Skeletal muscle tissue (tissue), 3 donors: ENCODE measurements at regions not wholly inside any gene's neighbourhood (a gene's known extent, or its start where the extent isn't known, plus 50 kb on each side); places are given as distances from the start of the nearest gene placed in this dataset.

Experiments used
- H3K27ac ChIP-seq: one replicate; pipeline ENCODE4 v1.7.0; 2013; ENCODE audit warnings: mild to moderate bottlenecking, low read depth, low read length, inconsistent platforms
- H3K27me3 ChIP-seq, 3 donors: one replicate each; pipeline ENCODE4 v1.7.0; 2013; ENCODE audit warnings: low read length in 3 of 3; ENCODE audit not compliant: control insufficient read depth in 3 of 3, insufficient read depth in 3 of 3
- H3K36me3 ChIP-seq, 3 donors: one replicate each; pipeline ENCODE4 v1.7.0; 2013; ENCODE audit warnings: low read length in 3 of 3; ENCODE audit not compliant: control insufficient read depth in 3 of 3, insufficient read depth in 3 of 3
- H3K4me1 ChIP-seq, 3 donors: one replicate each; pipeline ENCODE4 v1.7.0; 2013; ENCODE audit warnings: low read length in 3 of 3, mild to moderate bottlenecking in 3 of 3; ENCODE audit not compliant: control insufficient read depth in 3 of 3, insufficient read depth in 3 of 3
- H3K4me3 ChIP-seq, 3 donors: one replicate each; pipeline ENCODE4 v1.7.0; 2013; ENCODE audit warnings: low read length in 3 of 3
- H3K9ac ChIP-seq, 3 donors: one replicate each; pipeline ENCODE4 v1.7.0; 2013; ENCODE audit warnings: low read length in 3 of 3, mild to moderate bottlenecking in 3 of 3, moderate library complexity in 2 of 3, low read depth in 1 of 3
- H3K9me3 ChIP-seq, 3 donors: one replicate each; pipeline ENCODE4 v1.7.0; 2013; ENCODE audit warnings: low read length in 3 of 3; ENCODE audit not compliant: control insufficient read depth in 3 of 3
- donor health status: Osteomylitis.

- Histone ChIP-seq H3K9ac (no peak overlapping the region), H3K4me3 (no peak overlapping the region), H3K27me3 (no peaks in the 10 kb centered on the region), H3K27ac (no peak overlapping the region), H3K9me3 (no peaks in the 10 kb centered on the region), H3K36me3 (no peaks in the 10 kb centered on the region), H3K4me1 (no peaks in the 10 kb centered on the region)
These were observed 90.9 kb downstream of the CDO1 start for GRCh38 chr5:115725522-115725921.

GRCh38 chr5:115723220-115723619, 93.2 kb downstream of the CDO1 start:
- no peaks in the 10 kb centered on the region for H3K36me3 ChIP-seq
- no peaks in the 10 kb centered on the region for H3K9me3 ChIP-seq
- H3K27me3 ChIP-seq = no peaks in the 10 kb centered on the region
- no peak overlapping the region for H3K9ac ChIP-seq
- H3K4me1 ChIP-seq = no peaks in the 10 kb centered on the region
- H3K4me3 ChIP-seq = no peak overlapping the region
- H3K27ac ChIP-seq = no peak overlapping the region

GRCh38 chr5:115720888-115721287, 95.1 kb upstream of the TMED7 start:
- H3K4me3 ChIP-seq = no peak overlapping the region
- no peaks in the 10 kb centered on the region for H3K36me3 ChIP-seq
- no peaks in the 10 kb centered on the region for H3K9me3 ChIP-seq
- H3K4me1 ChIP-seq = no peaks in the 10 kb centered on the region
- H3K9ac ChIP-seq = no peak overlapping the region
- no peaks in the 10 kb centered on the region for H3K27me3 ChIP-seq
- no peak overlapping the region for H3K27ac ChIP-seq

GRCh38 chr5:115718927-115719326, 93.1 kb upstream of the TMED7 start:
- Histone ChIP-seq H3K4me1 (no peaks in the 10 kb centered on the region), H3K27me3 (no peaks in the 10 kb centered on the region)

GRCh38 chr5:115713408-115713807, 87.6 kb upstream of the TMED7 start:
- Histone ChIP-seq H3K27ac (no peak overlapping the region), H3K27me3 (no peaks in the 10 kb centered on the region), H3K4me1 (no peaks in the 10 kb centered on the region), H3K9ac (no peak overlapping the region), H3K9me3 (no peaks in the 10 kb centered on the region), H3K36me3 (no peaks in the 10 kb centered on the region), H3K4me3 (no peak overlapping the region)

More at GRCh38 chr5:115718927-115719326, 93.1 kb upstream of the TMED7 start:
- Histone ChIP-seq H3K9ac (no peak overlapping the region), H3K4me3 (no peak overlapping the region), H3K36me3 (no peaks in the 10 kb centered on the region), H3K9me3 (no peaks in the 10 kb centered on the region), H3K27ac (no peak overlapping the region)

- H3K9ac ChIP-seq = no peak overlapping the region
- no peak overlapping the region for H3K4me3 ChIP-seq
- H3K27ac ChIP-seq = no peak overlapping the region
- no peaks in the 10 kb centered on the region for H3K9me3 ChIP-seq
- H3K27me3 ChIP-seq = no peaks in the 10 kb centered on the region
- no peaks in the 10 kb centered on the region for H3K36me3 ChIP-seq
- H3K4me1 ChIP-seq = no peaks in the 10 kb centered on the region
These were observed 83.7 kb upstream of the TMED7 start for GRCh38 chr5:115709585-115709984.

GRCh38 chr5:115708819-115709477, 83.1 kb upstream of the TMED7 start:
- no peak overlapping the region for H3K4me3 ChIP-seq
- H3K27me3 ChIP-seq = no peaks in the 10 kb centered on the region
- no peaks in the 10 kb centered on the region for H3K4me1 ChIP-seq
- H3K36me3 ChIP-seq = no peaks in the 10 kb centered on the region
- H3K9me3 ChIP-seq = no peaks in the 10 kb centered on the region
- no peak overlapping the region for H3K9ac ChIP-seq
- H3K27ac ChIP-seq = no peak overlapping the region

- Histone ChIP-seq H3K4me3 (no peak overlapping the region), H3K9ac (no peak overlapping the region), H3K9me3 (no peaks in the 10 kb centered on the region), H3K27ac (no peak overlapping the region), H3K27me3 (no peaks in the 10 kb centered on the region), H3K36me3 (no peaks in the 10 kb centered on the region), H3K4me1 (no peaks in the 10 kb centered on the region)
These were observed 77.7 kb upstream of the TMED7 start for GRCh38 chr5:115703514-115703913.

- Histone ChIP-seq H3K36me3 (no peaks in the 10 kb centered on the region), H3K9me3 (no peaks in the 10 kb centered on the region), H3K27ac (no peak overlapping the region), H3K4me3 (no peak overlapping the region), H3K9ac (no peak overlapping the region), H3K4me1 (no peaks in the 10 kb centered on the region), H3K27me3 (no peaks in the 10 kb centered on the region)
These were observed 76.2 kb upstream of the TMED7 start for GRCh38 chr5:115702025-115702424.

GRCh38 chr5:115699967-115700366, 74.1 kb upstream of the TMED7 start:
- no peaks in the 10 kb centered on the region for H3K4me1 ChIP-seq
- no peak overlapping the region for H3K4me3 ChIP-seq
- no peaks in the 10 kb centered on the region for H3K9me3 ChIP-seq
- no peak overlapping the region for H3K9ac ChIP-seq
- no peak overlapping the region for H3K27ac ChIP-seq
- no peaks in the 10 kb centered on the region for H3K27me3 ChIP-seq
- no peaks in the 10 kb centered on the region for H3K36me3 ChIP-seq
